Tibial nerve (tissue), 4 donors: ENCODE measurements at regions not wholly inside any gene's neighbourhood (a gene's known extent, or its start where the extent isn't known, plus 50 kb on each side); places are given as distances from the start of the nearest gene placed in this dataset.

Experiments
- CTCF ChIP-seq, 5 experiments: fragments of 200-600 bp in 3 of 5; fragments of 450-650 bp in 2 of 5; sonication (generic) in 3 of 5; IDR thresholded peaks; one replicate each; pipeline ENCODE4 v1.5.1; 2016 to 2019; ENCODE audit warnings: antibody characterized with exemption in 5 of 5, mild to moderate bottlenecking in 3 of 5, moderate library complexity in 2 of 5
- EP300 ChIP-seq, 2 donors: sonication (generic); formaldehyde crosslinking; IDR thresholded peaks; one replicate each; pipeline ENCODE4 v1.6.1; 2017; ENCODE audit warnings: antibody characterized with exemption in 2 of 2, mild to moderate bottlenecking in 1 of 2
- POLR2A ChIP-seq, 2 donors: fragments of 450-650 bp; IDR thresholded peaks; one replicate each; pipeline ENCODE4 v1.6.1; 2017; ENCODE audit warnings: antibody characterized with exemption in 2 of 2, mild to moderate bottlenecking in 2 of 2, moderate library complexity in 2 of 2

- TF ChIP-seq CTCF (IDR thresholded peaks at IDR 0.05), result no peak
- no peak for TF ChIP-seq POLR2A (IDR thresholded peaks at IDR 0.05)
- TF ChIP-seq EP300 (IDR thresholded peaks at IDR 0.05), result no peak
Observed at GRCh38 chr13:106906426-106906996, 338.6 kb upstream of the ARGLU1 start.
